ENCODE measurements at regions not wholly inside any gene's neighbourhood (a gene's known extent, or its start where the extent isn't known, plus 50 kb on each side); places are given as distances from the start of the nearest gene placed in this dataset.

DNA sequence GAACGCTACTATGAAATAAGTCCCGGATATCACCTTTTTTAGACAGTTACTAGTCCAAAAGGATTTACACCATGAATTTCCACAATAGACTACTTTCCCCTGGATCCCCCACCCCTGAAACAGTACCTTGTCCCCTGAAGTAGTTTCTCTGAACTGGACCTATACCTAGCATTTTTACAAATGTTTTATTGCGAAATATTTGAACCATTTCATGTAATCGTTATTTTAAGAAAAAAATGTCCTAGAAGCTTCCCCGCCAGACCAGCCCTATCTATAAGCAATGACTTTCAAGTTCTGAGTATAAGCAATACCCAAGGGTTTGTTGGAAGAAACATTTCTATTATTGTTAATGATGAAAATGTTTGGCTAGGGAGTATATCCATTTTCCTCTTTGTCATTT lies 517.8 kb upstream of the IGFBP7 start:
- DNase-seq (ENCODE audit: low spot score) (no peak), ATAC-seq (no peak)
- intact Hi-C loops (cut with DNase I), result no loop called here

- no peak for DNase-seq (ENCODE audit: low spot score)
- ATAC-seq, result no peak
- intact Hi-C loops (cut with DNase I), result no loop called here
Measured at GRCh38 chr4:57614257-57614932, 504.2 kb upstream of the IGFBP7 start.

- DNase-seq (ENCODE audit: low spot score), result no peak
- intact Hi-C loops (cut with DNase I), result no loop called here
Measured at GRCh38 chr4:57612279-57612678, 502.1 kb upstream of the IGFBP7 start.

GRCh38 chr4:57607566-57608180 lies 497.5 kb upstream of the IGFBP7 start:
- no peak for ATAC-seq
- intact Hi-C loops (cut with DNase I), result no loop called here

More at GRCh38 chr4:57612279-57612678, 502.1 kb upstream of the IGFBP7 start:
- ATAC-seq, result no peak

GRCh38 chr4:57605376-57605775 lies 495.2 kb upstream of the IGFBP7 start:
- no peak for ATAC-seq
- intact Hi-C loops (cut with DNase I), result no loop called here
- no peak for DNase-seq (ENCODE audit: low spot score)

More at GRCh38 chr4:57607566-57608180, 497.5 kb upstream of the IGFBP7 start:
- no peak for DNase-seq (ENCODE audit: low spot score)

DNA sequence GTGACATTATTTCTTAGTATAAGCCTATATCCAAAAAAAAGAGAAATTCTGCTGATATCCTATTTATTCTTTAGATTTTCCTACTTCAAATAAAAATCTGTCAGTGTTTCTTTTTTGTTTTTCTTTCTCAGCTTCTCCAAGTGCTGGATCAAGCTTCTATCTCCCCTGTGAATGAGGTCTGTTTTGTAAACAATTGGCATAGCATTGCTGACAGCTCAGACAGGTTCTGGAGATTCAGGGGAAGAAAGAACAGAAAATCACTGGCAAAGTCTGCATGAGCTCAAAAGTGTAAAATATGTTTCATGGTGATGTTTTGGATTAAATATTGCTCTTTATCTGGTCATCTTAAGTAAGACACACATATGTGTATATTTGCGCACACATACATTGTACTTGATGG lies 492.0 kb upstream of the IGFBP7 start:
- intact Hi-C loops (cut with DNase I), result no loop called here
- DNase-seq (ENCODE audit: low spot score), result no peak
- ATAC-seq, result no peak

GRCh38 chr4:57591073-57591472 lies 480.9 kb upstream of the IGFBP7 start:
- intact Hi-C loops (cut with DNase I), result no loop called here
- ATAC-seq (no peak), DNase-seq (ENCODE audit: low spot score) (no peak)

DNA sequence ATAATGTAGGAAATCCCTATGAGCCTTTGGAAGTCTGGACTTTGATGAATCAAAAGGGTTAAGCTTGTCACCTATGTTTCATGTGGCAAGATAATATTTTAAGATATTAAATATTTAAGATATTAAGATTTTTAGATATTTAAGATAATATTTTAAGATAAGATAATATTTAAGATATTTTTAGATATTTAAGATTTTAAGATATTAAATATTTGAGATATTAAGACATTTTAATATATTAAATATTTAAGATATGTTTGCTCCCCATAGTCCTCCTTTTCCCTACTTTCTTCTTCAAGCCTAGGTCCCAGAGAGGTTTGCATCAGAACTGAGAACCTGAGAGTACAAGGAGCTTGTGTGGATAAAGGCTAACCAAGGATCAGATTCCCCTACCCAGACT lies 478.4 kb upstream of the IGFBP7 start:
- ATAC-seq (no peak), DNase-seq (ENCODE audit: low spot score) (no peak)
- intact Hi-C loops (cut with DNase I), result no loop called here

DNA sequence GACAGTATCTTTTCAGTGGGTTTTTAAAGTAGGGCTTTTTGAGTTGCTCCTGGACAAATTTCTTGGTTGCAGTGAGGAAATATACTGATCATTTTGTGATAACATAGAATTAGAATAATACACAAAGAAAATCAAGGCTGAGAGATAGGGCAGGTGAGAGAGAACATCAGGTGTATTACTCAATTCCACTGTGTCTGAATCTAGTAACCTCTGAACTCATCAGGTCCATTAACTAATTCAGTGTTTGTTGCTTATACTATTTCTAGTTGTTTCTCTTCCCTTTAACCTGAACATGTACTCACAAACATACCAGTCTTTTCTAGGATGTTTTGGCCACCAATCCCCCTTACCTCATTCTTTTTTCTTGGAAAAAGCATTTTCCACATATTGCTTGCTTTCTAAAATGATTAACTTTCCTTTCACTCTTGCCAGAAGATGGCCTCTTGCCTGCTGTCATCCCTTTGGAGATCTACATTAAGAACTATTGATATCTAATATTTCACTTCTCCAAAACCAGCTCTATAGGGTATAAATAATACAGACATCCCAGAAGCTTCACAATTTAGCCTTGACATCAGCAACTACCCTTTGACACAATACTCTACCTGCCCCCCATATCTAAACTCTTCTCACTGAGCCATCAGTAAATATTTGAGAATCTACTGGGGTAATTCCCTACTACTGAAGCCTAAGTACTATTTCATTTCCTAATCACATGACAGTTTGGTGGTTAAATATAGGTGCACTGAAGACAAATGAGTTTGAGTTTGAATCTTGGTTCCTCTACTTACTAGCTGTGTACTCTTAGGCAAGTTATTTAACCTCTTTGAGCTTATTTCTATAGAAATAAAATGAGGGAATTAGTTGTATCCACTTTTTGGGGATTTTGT lies 470.8 kb upstream of the IGFBP7 start:
- no peak for ATAC-seq
- intact Hi-C loops (cut with DNase I), result no loop called here
- no peak for DNase-seq (ENCODE audit: low spot score)

DNA sequence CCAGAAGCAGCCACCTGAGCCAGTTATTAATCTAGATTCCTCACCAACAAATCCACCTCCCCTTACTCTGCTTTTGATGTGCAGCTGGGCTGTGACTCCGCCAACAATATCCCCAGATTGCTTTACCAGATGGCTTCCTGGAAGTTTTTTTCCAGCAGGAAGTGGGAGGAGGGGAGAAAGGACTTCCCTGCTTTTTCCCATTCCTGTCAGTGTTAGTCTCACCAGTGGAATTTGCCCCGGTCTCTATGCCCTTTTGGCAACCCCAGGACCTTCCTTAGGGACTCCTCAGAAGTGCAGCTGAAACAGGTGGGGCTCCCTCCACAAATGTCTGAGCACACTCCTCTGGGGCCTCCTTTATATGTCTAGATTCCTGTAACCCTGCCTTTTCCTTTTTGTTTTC lies 465.2 kb upstream of the IGFBP7 start:
- DNase-seq (ENCODE audit: low spot score) (no peak), ATAC-seq (no peak)
- intact Hi-C loops (cut with DNase I), result no loop called here

GRCh38 chr4:57554556-57555092 lies 444.4 kb upstream of the IGFBP7 start:
- intact Hi-C loops (cut with DNase I), result no loop called here
- ATAC-seq, result no peak
- no peak for DNase-seq (ENCODE audit: low spot score)

DNA sequence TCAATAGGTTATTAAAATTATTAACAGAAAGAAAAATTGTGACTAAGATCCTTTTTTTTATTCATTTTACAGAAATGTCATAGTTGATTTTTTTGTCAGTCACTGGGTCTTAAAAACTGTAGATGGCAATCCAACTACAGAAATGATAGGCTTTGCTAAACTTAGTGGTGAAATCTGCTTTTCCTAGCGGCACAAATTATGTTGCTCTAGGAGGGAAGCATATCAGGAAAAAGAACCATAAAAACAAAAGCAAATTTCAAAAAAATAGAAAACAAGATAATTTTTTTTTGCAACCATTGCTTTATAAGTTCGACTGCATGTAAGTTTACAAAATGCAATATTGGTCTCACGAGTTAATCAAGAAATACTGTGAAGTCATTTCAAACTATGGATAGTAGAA lies 443.5 kb upstream of the IGFBP7 start:
- no peak for ATAC-seq
- DNase-seq (ENCODE audit: low spot score), result no peak
- intact Hi-C loops (cut with DNase I), result no loop called here

DNA sequence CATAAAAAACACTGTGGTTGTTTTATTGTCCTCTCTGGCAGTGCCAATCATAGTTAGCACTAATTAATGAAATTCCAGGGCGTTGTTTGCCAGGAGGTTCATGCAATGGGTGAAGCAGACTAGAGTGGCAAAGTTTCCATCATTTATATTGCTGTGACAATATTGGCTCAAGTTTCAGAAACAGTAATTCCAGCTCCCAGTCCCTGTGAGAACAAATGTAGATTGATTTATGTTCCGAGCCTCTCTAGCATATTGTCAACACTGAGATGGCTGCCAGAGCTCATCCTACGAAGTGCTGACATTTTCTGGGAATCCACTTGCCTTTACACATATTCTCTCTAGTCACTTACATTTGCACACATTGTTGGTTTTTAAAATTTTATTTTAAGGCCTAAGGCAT lies 440.0 kb upstream of the IGFBP7 start:
- DNase-seq (ENCODE audit: low spot score) (no peak), ATAC-seq (no peak)
- intact Hi-C loops (cut with DNase I), result no loop called here

GRCh38 chr4:57548856-57549255 lies 438.7 kb upstream of the IGFBP7 start:
- intact Hi-C loops (cut with DNase I), result no loop called here
- ATAC-seq, result no peak

GRCh38 chr4:57544811-57545654 lies 434.8 kb upstream of the IGFBP7 start:
- intact Hi-C loops (cut with DNase I), result no loop called here
- ATAC-seq, result no peak
- no peak for DNase-seq (ENCODE audit: low spot score)

More at GRCh38 chr4:57548856-57549255, 438.7 kb upstream of the IGFBP7 start:
- no peak for DNase-seq (ENCODE audit: low spot score)

DNA sequence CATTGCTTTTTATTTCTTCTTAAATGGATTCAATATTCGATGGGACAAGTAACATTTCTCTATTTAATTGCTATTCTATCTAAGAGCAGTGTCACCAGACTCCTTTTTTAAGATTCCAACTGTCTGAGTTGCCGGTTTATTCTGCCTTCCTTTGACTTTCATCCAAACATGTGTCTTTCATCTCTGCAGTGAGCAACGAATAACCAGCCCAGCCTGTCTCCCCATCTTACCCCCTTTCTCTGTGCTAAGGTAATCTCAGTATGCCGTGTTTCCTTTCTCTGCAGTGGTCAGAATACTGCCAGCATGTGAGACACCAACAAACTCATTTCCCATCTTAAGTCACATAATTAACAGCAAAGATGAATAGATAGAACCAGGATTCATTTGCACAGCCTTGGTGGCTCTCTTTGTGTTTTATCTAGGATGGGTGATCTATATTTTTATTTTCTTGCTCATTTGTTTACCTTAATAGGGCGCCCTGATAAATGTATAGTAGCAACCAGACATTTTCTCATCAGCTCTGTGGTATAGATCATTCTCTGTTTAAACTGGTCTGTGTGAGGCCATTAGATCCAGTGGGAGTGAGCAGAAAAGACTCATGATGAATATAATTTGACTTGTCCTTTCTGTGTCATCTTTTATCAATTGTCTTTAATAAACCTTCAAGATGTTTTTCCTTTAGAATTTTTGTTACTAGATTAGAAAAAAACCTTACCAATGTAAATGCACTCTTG lies 394.8 kb upstream of the IGFBP7 start:
- DNase-seq (ENCODE audit: low spot score), result no peak
- intact Hi-C loops (cut with DNase I), result no loop called here
- no peak for ATAC-seq

DNA sequence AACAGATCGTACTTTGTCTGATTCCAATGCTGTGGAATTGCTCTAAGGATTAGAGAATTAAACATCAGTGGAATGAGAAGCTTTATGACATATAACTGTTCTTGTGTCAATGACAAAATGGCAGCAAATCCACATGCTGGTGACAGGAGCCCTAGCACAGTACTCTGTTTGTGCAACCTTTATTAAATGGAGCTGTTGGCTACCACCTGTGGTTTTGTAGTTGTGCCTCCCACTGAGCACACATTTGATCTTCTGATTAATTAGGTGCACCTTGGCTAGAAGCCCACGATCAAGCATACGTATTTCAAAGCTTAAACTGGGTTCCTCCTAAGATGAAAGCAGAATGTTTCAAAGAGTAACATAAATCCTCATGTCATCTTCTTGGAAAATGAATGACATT lies 394.0 kb upstream of the IGFBP7 start:
- intact Hi-C loops (cut with DNase I), result no loop called here

GRCh38 chr4:57501720-57502119 lies 391.5 kb upstream of the IGFBP7 start:
- DNase-seq (ENCODE audit: low spot score) (no peak), ATAC-seq (peak; percentile 60)
- intact Hi-C loops (cut with DNase I), result no loop called here

More for the DNA sequence above, 394.0 kb upstream of the IGFBP7 start:
- ATAC-seq, result no peak
- DNase-seq (ENCODE audit: low spot score), result no peak

Measured in sciatic nerve (tissue), 2 donors.